ENCODE measurements at regions not wholly inside any gene's neighbourhood (a gene's known extent, or its start where the extent isn't known, plus 50 kb on each side); places are given as distances from the start of the nearest gene placed in this dataset.
A peak's percentile ranks its signal among the peaks of the same experiment; 100 is the strongest.

DNA sequence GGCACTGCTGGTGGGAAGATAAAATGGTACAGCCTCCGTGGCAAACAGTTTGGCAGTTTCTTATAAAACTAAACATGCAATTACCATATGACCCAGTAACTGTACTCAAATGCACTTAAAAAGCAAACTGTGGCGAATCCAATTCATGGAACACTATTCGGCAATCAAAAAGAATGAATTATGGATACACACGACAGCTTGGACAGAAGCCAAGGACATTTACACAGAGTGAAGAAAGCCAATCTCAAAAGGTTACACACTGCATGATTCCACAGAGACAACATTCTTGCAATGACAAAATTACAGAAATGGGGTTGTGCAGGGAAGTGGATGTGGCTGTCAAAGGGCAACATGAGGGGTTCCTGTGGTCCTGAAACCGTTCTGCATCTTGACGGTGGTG lies 122.1 kb upstream of the IQSEC1 start:
- no peak overlapping the region for H3K4me3 ChIP-seq
- no peaks in the 10 kb centered on the region for H3K79me2 ChIP-seq (ENCODE audit: control insufficient read depth, insufficient read depth, low read length)
- ATAC-seq (no peak), FAIRE-seq (no peak), DNase-seq (ENCODE audit: extremely low read depth in 1 of 4, low spot score in 3 of 4) (no peak)
- H3K9ac ChIP-seq (ENCODE audit: insufficient read depth in 1 of 2, low read depth in 2 of 2, low read length in 2 of 2), result no peak overlapping the region
- no peaks in the 10 kb centered on the region for H3K9me1 ChIP-seq (ENCODE audit: control insufficient read depth, insufficient read depth, low read length)
- no TSS peak for BruUV-seq (replicated peaks)
- ChIA-PET POLR2A (no interaction called here), CTCF (ENCODE audit: low intra/inter-chr PET ratio) (no interaction called here)
- in situ Hi-C loops (cut with MboI) (no loop called here), intact Hi-C loops (cut with micrococcal nuclease) (loop anchor here (10.0 kb wide), 1 partner anchor 101 kb away; no protein-coding TSS in a partner anchor)
- peaks cover 22% of the 10 kb centered on the region for H4K20me1 ChIP-seq (replicated peaks; ENCODE audit: control insufficient read depth, insufficient read depth, low read length)
- no peaks in the 10 kb centered on the region for H3K9me3 ChIP-seq (replicated peaks; ENCODE audit: control insufficient read depth, insufficient read depth, low read depth, low read length)
- H3K27me3 ChIP-seq (ENCODE audit: control insufficient read depth in 2 of 2, insufficient read depth in 2 of 2, low read length in 2 of 2), result peaks cover 63 to 90% of the 10 kb centered on the region in 2 experiments
- H3K4me2 ChIP-seq (ENCODE audit: insufficient read depth, low read length), result no peak overlapping the region
- H3K36me3 ChIP-seq (ENCODE audit: control insufficient read depth, insufficient read depth, low read length), result no peaks in the 10 kb centered on the region
- no peak overlapping the region for H3K27ac ChIP-seq (ENCODE audit: extremely low read depth, low read depth, low read length)
- TF ChIP-seq MEIS2 (IDR thresholded peaks at IDR 0.05; ENCODE audit: partially characterized antibody) (peak; percentile 69), NFIC (IDR thresholded peaks at IDR 0.05) (peak; percentile 76), ZNF146 (CRISPR knock-in tag; IDR thresholded peaks at IDR 0.05; ENCODE audit: unreplicated experiment) (peak; percentile 24), MLX (CRISPR knock-in tag; conservative IDR thresholded peaks at IDR 0.05) (no peak)
- TF ChIP-seq, protein P1, sequence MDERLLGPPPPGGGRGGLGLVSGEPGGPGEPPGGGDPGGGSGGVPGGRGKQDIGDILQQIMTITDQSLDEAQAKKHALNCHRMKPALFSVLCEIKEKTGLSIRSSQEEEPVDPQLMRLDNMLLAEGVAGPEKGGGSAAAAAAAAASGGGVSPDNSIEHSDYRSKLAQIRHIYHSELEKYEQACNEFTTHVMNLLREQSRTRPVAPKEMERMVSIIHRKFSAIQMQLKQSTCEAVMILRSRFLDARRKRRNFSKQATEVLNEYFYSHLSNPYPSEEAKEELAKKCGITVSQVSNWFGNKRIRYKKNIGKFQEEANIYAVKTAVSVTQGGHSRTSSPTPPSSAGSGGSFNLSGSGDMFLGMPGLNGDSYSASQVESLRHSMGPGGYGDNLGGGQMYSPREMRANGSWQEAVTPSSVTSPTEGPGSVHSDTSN (CRISPR knock-in tag; IDR thresholded peaks at IDR 0.05; ENCODE audit: low read depth), result no peak
- TF ChIP-seq, protein P1 (tag; conservative IDR thresholded peaks at IDR 0.05; ENCODE audit: low read depth), result peak; percentile 66
- TF ChIP-seq, protein P2, sequence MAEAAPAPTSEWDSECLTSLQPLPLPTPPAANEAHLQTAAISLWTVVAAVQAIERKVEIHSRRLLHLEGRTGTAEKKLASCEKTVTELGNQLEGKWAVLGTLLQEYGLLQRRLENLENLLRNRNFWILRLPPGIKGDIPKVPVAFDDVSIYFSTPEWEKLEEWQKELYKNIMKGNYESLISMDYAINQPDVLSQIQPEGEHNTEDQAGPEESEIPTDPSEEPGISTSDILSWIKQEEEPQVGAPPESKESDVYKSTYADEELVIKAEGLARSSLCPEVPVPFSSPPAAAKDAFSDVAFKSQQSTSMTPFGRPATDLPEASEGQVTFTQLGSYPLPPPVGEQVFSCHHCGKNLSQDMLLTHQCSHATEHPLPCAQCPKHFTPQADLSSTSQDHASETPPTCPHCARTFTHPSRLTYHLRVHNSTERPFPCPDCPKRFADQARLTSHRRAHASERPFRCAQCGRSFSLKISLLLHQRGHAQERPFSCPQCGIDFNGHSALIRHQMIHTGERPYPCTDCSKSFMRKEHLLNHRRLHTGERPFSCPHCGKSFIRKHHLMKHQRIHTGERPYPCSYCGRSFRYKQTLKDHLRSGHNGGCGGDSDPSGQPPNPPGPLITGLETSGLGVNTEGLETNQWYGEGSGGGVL (CRISPR knock-in tag; IDR thresholded peaks at IDR 0.05), result no peak
- WGBS (ENCODE audit: insufficient coverage, low coverage, missing lambda C conversion rate), result 5% methylated on average over 6 of the region's 6 CpGs
- no peak overlapping the region for H2AFZ ChIP-seq (ENCODE audit: low read depth, low read length)
- peaks cover 0 to 17% of the 10 kb centered on the region in 2 experiments; a peak in 2 of 5 replicates for H3K4me1 ChIP-seq (replicated peaks in 1 of 2; ENCODE audit: control insufficient read depth in 2 of 2, insufficient read depth in 2 of 2, low read length in 2 of 2)

All from K562 (cell line).